ENCODE measurements at regions not wholly inside any gene's neighbourhood (a gene's known extent, or its start where the extent isn't known, plus 50 kb on each side); places are given as distances from the start of the nearest gene placed in this dataset.
A peak's percentile ranks its signal among the peaks of the same experiment; 100 is the strongest.

DNA sequence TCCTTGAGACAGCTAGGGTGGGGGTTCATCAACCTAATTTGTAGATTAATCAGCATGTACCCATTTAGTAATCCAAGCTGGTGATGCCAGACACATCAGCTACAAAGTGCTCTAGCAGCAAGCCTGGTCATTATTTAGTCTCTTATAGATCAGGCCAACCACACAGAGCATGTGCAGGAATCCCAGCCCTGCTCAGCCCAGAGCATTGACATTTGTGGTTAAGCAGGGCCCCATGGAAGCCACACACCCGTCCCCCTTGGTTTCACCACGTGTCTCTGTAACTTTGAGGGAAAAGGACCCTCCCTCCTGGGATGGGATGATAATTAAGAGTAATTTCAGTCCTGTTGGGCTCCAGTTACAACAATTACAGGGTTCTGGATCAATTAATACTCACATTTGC is 268.8 kb upstream of the RPL38 start:
- Histone ChIP-seq H3K9me3 (ENCODE audit: low read length) (no peaks in the 10 kb centered on the region), H3K9me2 (ENCODE audit: low read depth, low read length) (no peaks in the 10 kb centered on the region), H3K4me2 (ENCODE audit: low read length) (no peak overlapping the region), H3K27me3 (ENCODE audit: insufficient read depth, low read length) (0 out of 2 replicates have a peak, but pooled peaks cover 3% of the 10 kb centered on the region), H3K4me1 (ENCODE audit: insufficient read depth, low read length, severe bottlenecking) (no peaks in the 10 kb centered on the region), H2AFZ (ENCODE audit: low read length) (no peak overlapping the region), H3K4me3 (ENCODE audit: low read depth, low read length, poor library complexity, severe bottlenecking) (no peak overlapping the region), H3K36me3 (ENCODE audit: insufficient read depth, low read length) (no peaks in the 10 kb centered on the region), H3F3A (ENCODE audit: insufficient read depth, low read length) (no peaks in the 10 kb centered on the region), H3K79me2 (ENCODE audit: insufficient read depth, low read length) (no peaks in the 10 kb centered on the region), H4K20me1 (ENCODE audit: insufficient read depth, low read length) (no peaks in the 10 kb centered on the region), H3K9ac (ENCODE audit: low read length) (no peak overlapping the region), H3K27ac (ENCODE audit: low read depth, low read length, poor library complexity, severe bottlenecking) (no peak overlapping the region)
- TF ChIP-seq, protein P1, sequence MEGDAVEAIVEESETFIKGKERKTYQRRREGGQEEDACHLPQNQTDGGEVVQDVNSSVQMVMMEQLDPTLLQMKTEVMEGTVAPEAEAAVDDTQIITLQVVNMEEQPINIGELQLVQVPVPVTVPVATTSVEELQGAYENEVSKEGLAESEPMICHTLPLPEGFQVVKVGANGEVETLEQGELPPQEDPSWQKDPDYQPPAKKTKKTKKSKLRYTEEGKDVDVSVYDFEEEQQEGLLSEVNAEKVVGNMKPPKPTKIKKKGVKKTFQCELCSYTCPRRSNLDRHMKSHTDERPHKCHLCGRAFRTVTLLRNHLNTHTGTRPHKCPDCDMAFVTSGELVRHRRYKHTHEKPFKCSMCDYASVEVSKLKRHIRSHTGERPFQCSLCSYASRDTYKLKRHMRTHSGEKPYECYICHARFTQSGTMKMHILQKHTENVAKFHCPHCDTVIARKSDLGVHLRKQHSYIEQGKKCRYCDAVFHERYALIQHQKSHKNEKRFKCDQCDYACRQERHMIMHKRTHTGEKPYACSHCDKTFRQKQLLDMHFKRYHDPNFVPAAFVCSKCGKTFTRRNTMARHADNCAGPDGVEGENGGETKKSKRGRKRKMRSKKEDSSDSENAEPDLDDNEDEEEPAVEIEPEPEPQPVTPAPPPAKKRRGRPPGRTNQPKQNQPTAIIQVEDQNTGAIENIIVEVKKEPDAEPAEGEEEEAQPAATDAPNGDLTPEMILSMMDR (IDR thresholded peaks at IDR 0.05; ENCODE audit: low read length), result no peak
- no peak for TF ChIP-seq EZH2 (IDR thresholded peaks at IDR 0.05; ENCODE audit: borderline replicate concordance, low read length)

DNA sequence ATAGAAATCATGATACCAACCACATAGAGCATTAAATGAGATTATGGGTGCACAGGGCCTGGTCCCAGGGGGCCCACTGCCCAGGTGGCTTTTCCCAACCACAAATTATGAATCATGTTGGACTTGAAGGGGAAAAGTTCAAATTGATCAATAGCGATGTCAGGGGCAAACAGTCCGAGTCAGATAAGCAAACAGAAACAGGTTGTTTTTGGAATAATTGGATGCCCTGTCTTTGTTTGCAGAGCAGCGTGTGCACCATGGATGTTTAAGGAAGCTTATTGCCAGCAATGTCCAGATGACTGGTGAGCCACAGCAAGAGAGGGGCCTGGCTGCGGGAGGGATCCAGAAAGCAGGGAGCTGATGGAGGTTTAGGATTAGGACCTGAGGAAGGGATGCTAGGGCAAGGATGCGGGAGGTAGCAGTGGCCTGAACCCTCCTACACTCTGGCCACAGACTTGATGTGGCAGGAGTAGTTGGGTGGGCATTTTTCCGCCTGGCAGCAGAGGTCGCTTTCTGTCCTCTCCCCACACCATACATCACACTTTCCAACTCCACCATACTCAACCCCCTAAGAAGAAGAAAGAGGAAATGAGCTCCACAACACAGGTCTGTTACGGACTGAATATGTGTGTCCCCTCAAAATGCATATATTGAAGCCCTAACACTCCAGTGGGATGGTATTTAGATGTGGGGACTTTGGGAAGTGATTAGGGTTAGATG is 266.4 kb upstream of the RPL38 start:
- Histone ChIP-seq H3K4me2 (ENCODE audit: low read length) (no peak overlapping the region), H3K36me3 (ENCODE audit: insufficient read depth, low read length) (no peaks in the 10 kb centered on the region), H3K27me3 (ENCODE audit: insufficient read depth, low read length) (0 out of 2 replicates have a peak, but pooled peaks cover 3% of the 10 kb centered on the region), H3K4me1 (ENCODE audit: insufficient read depth, low read length, severe bottlenecking) (no peaks in the 10 kb centered on the region), H4K20me1 (ENCODE audit: insufficient read depth, low read length) (no peaks in the 10 kb centered on the region), H3F3A (ENCODE audit: insufficient read depth, low read length) (no peaks in the 10 kb centered on the region), H3K9me2 (ENCODE audit: low read depth, low read length) (no peaks in the 10 kb centered on the region), H3K4me3 (ENCODE audit: low read depth, low read length, poor library complexity, severe bottlenecking) (no peak overlapping the region), H3K9ac (ENCODE audit: low read length) (no peak overlapping the region), H2AFZ (ENCODE audit: low read length) (no peak overlapping the region), H3K27ac (ENCODE audit: low read depth, low read length, poor library complexity, severe bottlenecking) (no peak overlapping the region), H3K79me2 (ENCODE audit: insufficient read depth, low read length) (no peaks in the 10 kb centered on the region), H3K9me3 (ENCODE audit: low read length) (no peaks in the 10 kb centered on the region)
- TF ChIP-seq EZH2 (IDR thresholded peaks at IDR 0.05; ENCODE audit: borderline replicate concordance, low read length), result no peak
- TF ChIP-seq, protein P1 (IDR thresholded peaks at IDR 0.05; ENCODE audit: low read length), result peak; percentile 22; the same call in 1 of the 2 replicates

DNA sequence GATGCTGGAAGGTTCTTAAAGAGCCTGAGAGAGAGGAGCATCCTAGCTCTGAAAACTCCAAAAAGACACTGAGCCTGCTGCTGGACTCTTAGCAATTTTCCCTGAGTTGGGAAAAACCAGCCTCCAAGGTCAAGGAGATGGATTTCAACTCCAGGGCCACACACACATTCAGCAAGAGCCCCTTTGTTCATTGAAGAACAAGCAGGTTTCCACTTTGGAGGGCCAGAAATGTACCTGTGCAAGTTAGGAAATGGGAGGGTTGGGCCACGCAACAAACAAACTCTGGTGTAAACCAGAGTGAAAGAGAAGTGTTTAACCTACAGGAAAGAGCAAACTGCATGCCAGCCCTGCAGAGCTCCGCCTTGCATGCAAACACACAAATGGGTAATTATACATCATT is 264.8 kb upstream of the RPL38 start:
- Histone ChIP-seq H3F3A (ENCODE audit: insufficient read depth, low read length) (no peaks in the 10 kb centered on the region), H2AFZ (ENCODE audit: low read length) (no peak overlapping the region), H3K9me2 (ENCODE audit: low read depth, low read length) (no peaks in the 10 kb centered on the region), H3K9ac (ENCODE audit: low read length) (no peak overlapping the region), H3K4me3 (ENCODE audit: low read depth, low read length, poor library complexity, severe bottlenecking) (no peak overlapping the region), H3K4me1 (ENCODE audit: insufficient read depth, low read length, severe bottlenecking) (no peaks in the 10 kb centered on the region), H3K36me3 (ENCODE audit: insufficient read depth, low read length) (no peaks in the 10 kb centered on the region), H3K27me3 (ENCODE audit: insufficient read depth, low read length) (0 out of 2 replicates have a peak, but pooled peaks cover 3% of the 10 kb centered on the region), H3K79me2 (ENCODE audit: insufficient read depth, low read length) (no peaks in the 10 kb centered on the region), H3K4me2 (ENCODE audit: low read length) (no peak overlapping the region), H3K27ac (ENCODE audit: low read depth, low read length, poor library complexity, severe bottlenecking) (no peak overlapping the region), H4K20me1 (ENCODE audit: insufficient read depth, low read length) (no peaks in the 10 kb centered on the region), H3K9me3 (ENCODE audit: low read length) (no peaks in the 10 kb centered on the region)
- TF ChIP-seq EZH2 (IDR thresholded peaks at IDR 0.05; ENCODE audit: borderline replicate concordance, low read length), result no peak
- TF ChIP-seq, protein P1 (IDR thresholded peaks at IDR 0.05; ENCODE audit: low read length), result no peak

Data from OCI-LY1 (cell line).